ENCODE measurements at regions not wholly inside any gene's neighbourhood (a gene's known extent, or its start where the extent isn't known, plus 50 kb on each side); places are given as distances from the start of the nearest gene placed in this dataset.

DNA sequence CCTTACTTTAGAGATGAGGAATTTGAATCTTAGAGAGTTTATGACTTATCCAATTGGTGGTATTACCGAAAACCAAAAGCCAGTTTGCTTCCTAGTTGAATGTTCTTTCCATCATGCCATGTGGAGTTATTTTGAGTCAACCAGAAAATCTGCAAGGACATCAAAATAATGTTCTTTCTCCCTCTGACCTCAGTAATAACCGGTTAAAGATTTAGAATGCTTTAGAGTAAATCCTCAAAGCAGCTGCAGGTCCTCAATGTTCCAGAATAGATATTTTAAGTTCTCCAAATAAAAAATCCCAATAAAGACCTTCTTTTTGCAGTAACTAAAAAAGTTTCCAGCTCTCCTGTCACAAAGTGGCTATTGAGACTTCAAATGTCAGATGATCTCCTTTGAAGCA lies 396.6 kb downstream of the ADAMTS20 start:
- ChIA-PET POLR2A (no interaction called here), RAD21 (ENCODE audit: low non-redundant PET in 1 of 2, low total read pairs in 2 of 2, uncharacterized antibody in 2 of 2, unreplicated experiment in 2 of 2) (no interaction called here), CTCF (no interaction called here)
- H3K4me1 ChIP-seq (ENCODE audit: control insufficient read depth in 1 of 2, insufficient read depth in 2 of 2, low read length in 2 of 2), result no peaks in the 10 kb centered on the region
- H3K79me2 ChIP-seq (ENCODE audit: insufficient read depth, low read length), result no peaks in the 10 kb centered on the region
- H3K27me3 ChIP-seq (ENCODE audit: insufficient read depth, low read length), result no peaks in the 10 kb centered on the region
- H3K27ac ChIP-seq (ENCODE audit: low read depth, low read length), result no peak overlapping the region
- H4K20me1 ChIP-seq (ENCODE audit: insufficient read depth), result no peaks in the 10 kb centered on the region
- no peak for DNase-seq (ENCODE audit: low read depth, low spot score)
- no TSS peak for BruUV-seq (replicated peaks)
- intact Hi-C loops (cut with micrococcal nuclease), result no loop called here
- no peak overlapping the region for H3K4me2 ChIP-seq (ENCODE audit: low read length)
- H3K4me3 ChIP-seq (replicated peaks in 1 of 2; ENCODE audit: low read depth in 1 of 2, low read length in 2 of 2), result no peak overlapping the region
- no peaks in the 10 kb centered on the region for H3K9me3 ChIP-seq (ENCODE audit: control insufficient read depth in 1 of 2, insufficient read depth in 1 of 2, low read depth in 1 of 2, low read length in 2 of 2)
- H3K9me2 ChIP-seq (ENCODE audit: insufficient read depth), result no peaks in the 10 kb centered on the region
- H2AFZ ChIP-seq (ENCODE audit: low read depth, low read length, poor library complexity, severe bottlenecking), result no peak overlapping the region
- H3K36me3 ChIP-seq (ENCODE audit: control insufficient read depth in 1 of 2, insufficient read depth in 2 of 2, low read length in 2 of 2), result no peaks in the 10 kb centered on the region
- ATAC-seq, result no peak
- no peak for TF ChIP-seq POLR2A (IDR thresholded peaks at IDR 0.05; ENCODE audit: borderline replicate concordance, extremely low read depth, insufficient read depth, insufficient read length)
- TF ChIP-seq, protein P1, sequence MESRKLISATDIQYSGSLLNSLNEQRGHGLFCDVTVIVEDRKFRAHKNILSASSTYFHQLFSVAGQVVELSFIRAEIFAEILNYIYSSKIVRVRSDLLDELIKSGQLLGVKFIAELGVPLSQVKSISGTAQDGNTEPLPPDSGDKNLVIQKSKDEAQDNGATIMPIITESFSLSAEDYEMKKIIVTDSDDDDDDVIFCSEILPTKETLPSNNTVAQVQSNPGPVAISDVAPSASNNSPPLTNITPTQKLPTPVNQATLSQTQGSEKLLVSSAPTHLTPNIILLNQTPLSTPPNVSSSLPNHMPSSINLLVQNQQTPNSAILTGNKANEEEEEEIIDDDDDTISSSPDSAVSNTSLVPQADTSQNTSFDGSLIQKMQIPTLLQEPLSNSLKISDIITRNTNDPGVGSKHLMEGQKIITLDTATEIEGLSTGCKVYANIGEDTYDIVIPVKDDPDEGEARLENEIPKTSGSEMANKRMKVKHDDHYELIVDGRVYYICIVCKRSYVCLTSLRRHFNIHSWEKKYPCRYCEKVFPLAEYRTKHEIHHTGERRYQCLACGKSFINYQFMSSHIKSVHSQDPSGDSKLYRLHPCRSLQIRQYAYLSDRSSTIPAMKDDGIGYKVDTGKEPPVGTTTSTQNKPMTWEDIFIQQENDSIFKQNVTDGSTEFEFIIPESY (IDR thresholded peaks at IDR 0.05; ENCODE audit: extremely low read depth, insufficient replicate concordance, low read length), result no peak
- no peak for TF ChIP-seq SIN3A (IDR thresholded peaks at IDR 0.05; ENCODE audit: low read depth)
- TF ChIP-seq POLR2AphosphoS5 (IDR thresholded peaks at IDR 0.05; ENCODE audit: low read depth, low read length), result no peak
- no peak for TF ChIP-seq EZH2phosphoT487 (IDR thresholded peaks at IDR 0.05; ENCODE audit: borderline replicate concordance)
- TF ChIP-seq SRF (IDR thresholded peaks at IDR 0.05; ENCODE audit: low read depth), result no peak
- TF ChIP-seq CEBPB (IDR thresholded peaks at IDR 0.05; ENCODE audit: low read depth), result no peak
- TF ChIP-seq ELF1 (IDR thresholded peaks at IDR 0.05; ENCODE audit: borderline replicate concordance, low read depth), result no peak
- no peak for TF ChIP-seq SP1 (IDR thresholded peaks at IDR 0.05; ENCODE audit: low read depth)
- TF ChIP-seq EZH2 (IDR thresholded peaks at IDR 0.05), result no peak
- TF ChIP-seq, protein P2, sequence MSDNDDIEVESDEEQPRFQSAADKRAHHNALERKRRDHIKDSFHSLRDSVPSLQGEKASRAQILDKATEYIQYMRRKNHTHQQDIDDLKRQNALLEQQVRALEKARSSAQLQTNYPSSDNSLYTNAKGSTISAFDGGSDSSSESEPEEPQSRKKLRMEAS (IDR thresholded peaks at IDR 0.05), result no peak
- TF ChIP-seq, protein P3, sequence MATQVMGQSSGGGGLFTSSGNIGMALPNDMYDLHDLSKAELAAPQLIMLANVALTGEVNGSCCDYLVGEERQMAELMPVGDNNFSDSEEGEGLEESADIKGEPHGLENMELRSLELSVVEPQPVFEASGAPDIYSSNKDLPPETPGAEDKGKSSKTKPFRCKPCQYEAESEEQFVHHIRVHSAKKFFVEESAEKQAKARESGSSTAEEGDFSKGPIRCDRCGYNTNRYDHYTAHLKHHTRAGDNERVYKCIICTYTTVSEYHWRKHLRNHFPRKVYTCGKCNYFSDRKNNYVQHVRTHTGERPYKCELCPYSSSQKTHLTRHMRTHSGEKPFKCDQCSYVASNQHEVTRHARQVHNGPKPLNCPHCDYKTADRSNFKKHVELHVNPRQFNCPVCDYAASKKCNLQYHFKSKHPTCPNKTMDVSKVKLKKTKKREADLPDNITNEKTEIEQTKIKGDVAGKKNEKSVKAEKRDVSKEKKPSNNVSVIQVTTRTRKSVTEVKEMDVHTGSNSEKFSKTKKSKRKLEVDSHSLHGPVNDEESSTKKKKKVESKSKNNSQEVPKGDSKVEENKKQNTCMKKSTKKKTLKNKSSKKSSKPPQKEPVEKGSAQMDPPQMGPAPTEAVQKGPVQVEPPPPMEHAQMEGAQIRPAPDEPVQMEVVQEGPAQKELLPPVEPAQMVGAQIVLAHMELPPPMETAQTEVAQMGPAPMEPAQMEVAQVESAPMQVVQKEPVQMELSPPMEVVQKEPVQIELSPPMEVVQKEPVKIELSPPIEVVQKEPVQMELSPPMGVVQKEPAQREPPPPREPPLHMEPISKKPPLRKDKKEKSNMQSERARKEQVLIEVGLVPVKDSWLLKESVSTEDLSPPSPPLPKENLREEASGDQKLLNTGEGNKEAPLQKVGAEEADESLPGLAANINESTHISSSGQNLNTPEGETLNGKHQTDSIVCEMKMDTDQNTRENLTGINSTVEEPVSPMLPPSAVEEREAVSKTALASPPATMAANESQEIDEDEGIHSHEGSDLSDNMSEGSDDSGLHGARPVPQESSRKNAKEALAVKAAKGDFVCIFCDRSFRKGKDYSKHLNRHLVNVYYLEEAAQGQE (IDR thresholded peaks at IDR 0.05; ENCODE audit: low read depth), result no peak
- no peak for TF ChIP-seq JUND (IDR thresholded peaks at IDR 0.05)
- no peak for TF ChIP-seq ZFX (IDR thresholded peaks at IDR 0.05)
- TF ChIP-seq YY1 (IDR thresholded peaks at IDR 0.05; ENCODE audit: extremely low read depth, insufficient replicate concordance, low read depth, low read length), result no peak
- no peak for TF ChIP-seq TCF7L2 (IDR thresholded peaks at IDR 0.05; ENCODE audit: borderline replicate concordance, extremely low read depth, insufficient read depth, insufficient read length)
- no peak for TF ChIP-seq RAD21 (IDR thresholded peaks at IDR 0.05; ENCODE audit: low read depth)
- TF ChIP-seq EGR1 (IDR thresholded peaks at IDR 0.05; ENCODE audit: low read depth), result no peak
- TF ChIP-seq FOSL1 (IDR thresholded peaks at IDR 0.05; ENCODE audit: low read depth), result no peak
- no peak overlapping the region for H3K9ac ChIP-seq (ENCODE audit: low read length)
